ENCODE measurements at regions not wholly inside any gene's neighbourhood (a gene's known extent, or its start where the extent isn't known, plus 50 kb on each side); places are given as distances from the start of the nearest gene placed in this dataset.
"Not testable (repeated sequence)": the region's sequence is repeated elsewhere in the genome, so short reads cannot be mapped to it uniquely, and the experiment has no call there.

- Mint-ChIP-seq H3K4me1 (ENCODE audit: low read depth) (no peaks in the 10 kb centered on the region), H3K27me3 (peaks cover 19% of the 10 kb centered on the region), H3K4me3 (no peak overlapping the region), H3K9me3 (no peaks in the 10 kb centered on the region), H3K27ac (no peak overlapping the region), H3K36me3 (ENCODE audit: low read depth) (no peaks in the 10 kb centered on the region)
- intact Hi-C loops (cut with micrococcal nuclease), result no loop called here
These were observed 106.8 kb upstream of the IGF1R start for GRCh38 chr15:98541519-98541918.

DNA sequence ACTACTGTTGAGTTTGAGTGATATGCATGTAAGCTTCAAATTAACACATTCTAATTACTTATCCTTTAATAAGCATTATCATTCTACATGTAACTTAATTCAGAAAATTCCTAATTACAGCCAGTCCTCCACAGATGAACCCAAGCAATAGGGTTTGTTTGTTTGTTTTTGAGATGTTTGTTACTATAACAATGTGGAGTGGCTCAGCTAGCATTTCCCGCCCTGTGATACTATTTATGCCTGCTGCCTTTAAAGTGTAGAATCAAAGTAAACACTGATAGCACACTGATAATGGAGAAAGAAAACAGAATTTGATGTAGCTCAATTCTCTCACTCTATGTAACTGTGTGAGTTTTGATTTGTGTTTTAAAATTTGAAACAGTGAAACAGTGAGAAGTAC lies 105.1 kb upstream of the IGF1R start:
- H3K27me3 Mint-ChIP-seq, result peaks cover 32% of the 10 kb centered on the region
- no peaks in the 10 kb centered on the region for H3K36me3 Mint-ChIP-seq (ENCODE audit: low read depth)
- peaks cover 11% of the 10 kb centered on the region for H3K4me1 Mint-ChIP-seq (ENCODE audit: low read depth)
- H3K4me3 Mint-ChIP-seq, result no peak overlapping the region
- H3K9me3 Mint-ChIP-seq, result no peaks in the 10 kb centered on the region
- intact Hi-C loops (cut with micrococcal nuclease), result no loop called here
- H3K27ac Mint-ChIP-seq, result no peak overlapping the region

DNA sequence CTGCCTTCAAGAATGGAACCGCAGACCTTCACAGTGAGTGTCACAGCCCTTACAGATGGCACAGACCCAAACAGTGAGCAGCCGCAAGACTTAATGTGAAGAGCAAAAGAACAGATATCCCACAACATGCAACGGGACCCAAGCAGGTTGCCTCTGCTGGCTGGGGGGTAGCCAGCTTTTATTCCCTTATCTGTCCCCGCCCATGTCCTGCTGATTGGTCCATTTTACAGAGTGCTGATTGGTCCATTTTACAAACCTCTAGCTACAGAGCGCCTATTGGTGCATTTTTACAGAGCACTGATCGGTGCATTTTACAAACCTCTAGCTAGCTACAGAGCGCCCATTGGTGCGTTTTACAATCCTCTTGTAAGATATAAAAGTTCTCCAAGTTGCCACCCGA lies 102.0 kb upstream of the IGF1R start:
- no peak overlapping the region for H3K27ac Mint-ChIP-seq
- intact Hi-C loops (cut with micrococcal nuclease), result no loop called here
- H3K27me3 Mint-ChIP-seq, result peaks cover 45% of the 10 kb centered on the region
- H3K4me3 Mint-ChIP-seq, result no peak overlapping the region
- peaks cover 21% of the 10 kb centered on the region for H3K4me1 Mint-ChIP-seq (ENCODE audit: low read depth)
- H3K36me3 Mint-ChIP-seq (ENCODE audit: low read depth), result no peaks in the 10 kb centered on the region
- peaks cover 9% of the 10 kb centered on the region for H3K9me3 Mint-ChIP-seq

- peaks cover 21% of the 10 kb centered on the region for H3K4me1 Mint-ChIP-seq (ENCODE audit: low read depth)
- intact Hi-C loops (cut with micrococcal nuclease), result no loop called here
- no peak overlapping the region for H3K4me3 Mint-ChIP-seq
- H3K27me3 Mint-ChIP-seq, result peaks cover 45% of the 10 kb centered on the region
- no peaks in the 10 kb centered on the region for H3K36me3 Mint-ChIP-seq (ENCODE audit: low read depth)
- H3K27ac Mint-ChIP-seq, result no peak overlapping the region
- H3K9me3 Mint-ChIP-seq, result peaks cover 9% of the 10 kb centered on the region
These were observed 101.1 kb upstream of the IGF1R start for GRCh38 chr15:98547275-98547674.

GRCh38 chr15:98547741-98548138 lies 100.6 kb upstream of the IGF1R start:
- Mint-ChIP-seq H3K27me3 (peaks cover 45% of the 10 kb centered on the region), H3K36me3 (ENCODE audit: low read depth) (no peaks in the 10 kb centered on the region), H3K4me3 (peak overlapping the region; percentile 76), H3K9me3 (peaks cover 9% of the 10 kb centered on the region), H3K27ac (peak overlapping the region; percentile 19), H3K4me1 (ENCODE audit: low read depth) (peaks cover 21% of the 10 kb centered on the region)
- intact Hi-C loops (cut with micrococcal nuclease), result no loop called here

GRCh38 chr15:98548139-98548971 lies 100.0 kb upstream of the IGF1R start:
- no peaks in the 10 kb centered on the region for H3K36me3 Mint-ChIP-seq (ENCODE audit: low read depth)
- peaks cover 45% of the 10 kb centered on the region for H3K27me3 Mint-ChIP-seq
- peak overlapping the region; percentile 19 for H3K27ac Mint-ChIP-seq
- peaks cover 21% of the 10 kb centered on the region for H3K4me1 Mint-ChIP-seq (ENCODE audit: low read depth)
- peak overlapping the region; percentile 76 for H3K4me3 Mint-ChIP-seq
- intact Hi-C loops (cut with micrococcal nuclease), result no loop called here
- H3K9me3 Mint-ChIP-seq, result peaks cover 9% of the 10 kb centered on the region

DNA sequence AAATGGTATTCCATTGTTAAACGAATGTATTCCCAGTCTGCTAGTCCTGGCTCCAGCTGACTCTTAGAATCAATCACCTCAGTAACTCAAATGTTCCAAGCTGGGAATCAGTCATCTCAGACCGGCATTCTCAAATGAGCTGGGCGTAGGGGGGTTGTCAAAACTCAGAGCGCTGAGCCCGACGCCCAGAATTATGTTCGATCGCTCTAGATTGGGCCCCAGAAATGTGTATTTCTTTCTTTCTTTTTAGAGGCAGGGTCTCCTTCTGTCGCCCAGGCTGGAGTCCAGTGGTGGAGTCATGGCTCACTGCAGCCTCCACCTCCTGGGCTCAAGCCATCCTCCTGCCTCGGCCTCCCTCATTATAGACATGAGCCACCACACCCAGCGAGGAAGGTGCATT lies 99.3 kb upstream of the IGF1R start:
- Mint-ChIP-seq H3K27ac (no peak overlapping the region), H3K4me1 (ENCODE audit: low read depth) (peaks cover 21% of the 10 kb centered on the region), H3K36me3 (ENCODE audit: low read depth) (no peaks in the 10 kb centered on the region), H3K9me3 (peaks cover 9% of the 10 kb centered on the region), H3K4me3 (peak overlapping the region; percentile 76), H3K27me3 (peaks cover 45% of the 10 kb centered on the region)
- intact Hi-C loops (cut with micrococcal nuclease), result no loop called here

- no peaks in the 10 kb centered on the region for H3K36me3 Mint-ChIP-seq (ENCODE audit: low read depth)
- H3K27me3 Mint-ChIP-seq, result peaks cover 45% of the 10 kb centered on the region
- no peak overlapping the region for H3K4me3 Mint-ChIP-seq
- peaks cover 21% of the 10 kb centered on the region for H3K4me1 Mint-ChIP-seq (ENCODE audit: low read depth)
- intact Hi-C loops (cut with micrococcal nuclease), result no loop called here
- peaks cover 9% of the 10 kb centered on the region for H3K9me3 Mint-ChIP-seq
- no peak overlapping the region for H3K27ac Mint-ChIP-seq
These were observed 98.6 kb upstream of the IGF1R start for GRCh38 chr15:98549741-98550140.

DNA sequence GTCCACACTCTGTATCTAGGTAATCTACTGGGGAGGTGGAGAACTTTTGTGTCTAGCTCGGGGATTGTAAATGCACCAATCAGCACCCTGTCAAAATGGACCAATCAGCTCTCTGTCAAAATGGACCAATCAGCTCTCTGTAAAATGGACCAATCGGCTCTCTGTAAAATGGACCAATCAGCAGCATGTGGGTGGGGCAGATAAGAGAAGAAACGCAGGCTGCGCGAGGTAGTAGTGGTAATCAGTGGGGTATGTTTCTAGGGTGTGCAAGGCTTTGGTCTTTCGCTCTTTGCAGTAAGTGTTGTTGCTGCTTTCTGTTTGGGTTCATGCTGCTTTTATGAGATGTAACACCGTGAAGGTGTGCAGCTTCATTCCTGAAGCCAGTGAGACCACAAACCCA lies 98.0 kb upstream of the IGF1R start:
- H3K27ac Mint-ChIP-seq; intact Hi-C loops (cut with micrococcal nuclease); H3K36me3 Mint-ChIP-seq (ENCODE audit: low read depth); H3K4me3 Mint-ChIP-seq; H3K9me3 Mint-ChIP-seq: not testable (repeated sequence)
- Mint-ChIP-seq H3K4me1 (ENCODE audit: low read depth) (peaks cover 21% of the 10 kb centered on the region), H3K27me3 (peaks cover 45% of the 10 kb centered on the region)

DNA sequence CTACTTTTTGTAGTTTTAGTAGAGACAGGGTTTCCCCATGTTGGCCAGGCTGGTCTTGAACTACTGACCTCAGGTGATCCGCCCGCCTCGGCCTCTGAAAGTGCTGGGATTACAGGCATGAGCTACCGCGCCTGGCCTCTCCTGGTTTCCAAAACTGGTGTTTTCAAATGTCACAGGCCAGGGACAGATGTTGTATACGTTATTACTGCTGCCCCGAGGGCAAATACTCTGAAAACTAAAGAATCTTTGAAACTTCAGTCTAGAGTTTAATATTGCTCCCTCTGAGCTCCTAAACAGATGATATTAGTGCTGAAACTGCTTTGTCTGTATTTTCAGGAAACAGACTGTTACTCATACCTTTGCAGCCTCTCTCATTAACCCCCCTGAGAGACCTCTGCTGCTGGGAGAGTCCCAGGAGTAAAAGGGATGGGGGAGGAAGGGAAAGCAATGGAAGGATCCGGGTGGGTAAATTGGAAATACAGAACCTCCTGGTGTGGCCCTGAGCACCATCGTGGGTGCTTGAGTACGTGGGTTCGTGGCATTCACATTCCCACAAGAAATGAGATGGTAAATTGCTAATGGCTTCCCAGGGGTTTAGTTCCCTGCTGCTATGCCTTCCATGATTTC lies 96.3 kb upstream of the IGF1R start:
- intact Hi-C loops (cut with micrococcal nuclease), result no loop called here
- H3K27ac Mint-ChIP-seq, result no peak overlapping the region
- no peak overlapping the region for H3K4me3 Mint-ChIP-seq
- peaks cover 9% of the 10 kb centered on the region for H3K9me3 Mint-ChIP-seq
- peaks cover 21% of the 10 kb centered on the region for H3K4me1 Mint-ChIP-seq (ENCODE audit: low read depth)
- no peaks in the 10 kb centered on the region for H3K36me3 Mint-ChIP-seq (ENCODE audit: low read depth)
- peaks cover 33% of the 10 kb centered on the region for H3K27me3 Mint-ChIP-seq

DNA sequence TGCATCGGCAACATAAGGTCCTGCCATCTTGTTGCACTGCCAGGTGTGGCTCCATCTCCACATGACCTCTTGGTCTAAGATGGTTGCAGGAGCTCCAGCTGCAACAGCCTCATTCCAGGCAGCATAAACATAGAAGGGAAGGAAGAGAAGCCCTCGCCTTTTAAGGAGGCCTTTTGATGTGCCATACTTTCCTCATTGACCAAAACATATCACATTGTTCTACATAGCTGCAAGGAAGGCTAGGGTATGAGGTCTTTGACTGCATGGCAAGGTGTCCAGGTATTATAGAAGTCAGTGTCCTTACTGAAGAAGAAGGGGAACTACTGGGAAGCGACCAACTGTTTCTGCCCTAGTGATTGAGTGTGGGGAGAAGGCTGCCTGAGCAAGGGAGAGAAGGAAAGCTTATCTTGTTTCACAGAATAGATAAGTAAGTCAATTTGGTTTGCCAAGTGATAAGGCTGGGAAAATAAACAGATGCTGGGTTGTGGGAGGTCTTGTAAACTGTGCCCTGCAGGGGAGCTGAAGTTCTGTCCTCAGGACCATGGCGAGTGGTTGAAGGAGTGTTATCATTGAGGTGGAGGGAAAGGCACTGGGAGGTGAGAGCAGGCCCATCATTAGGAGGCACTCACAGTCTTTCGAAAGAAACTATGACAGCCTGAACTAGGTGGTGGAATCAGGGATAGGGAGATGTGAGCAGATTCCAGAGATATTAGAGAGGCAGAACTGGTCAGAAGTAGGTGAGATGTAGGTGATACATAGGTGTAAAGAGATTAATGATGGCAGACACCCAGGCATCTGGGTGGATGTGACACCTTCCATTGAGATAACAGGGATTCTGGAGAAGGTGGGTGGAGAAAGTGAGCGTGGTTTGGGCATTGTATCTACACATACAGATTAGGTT lies 93.8 kb upstream of the IGF1R start:
- H3K36me3 Mint-ChIP-seq (ENCODE audit: low read depth), result no peaks in the 10 kb centered on the region
- H3K4me1 Mint-ChIP-seq (ENCODE audit: low read depth), result no peaks in the 10 kb centered on the region

GRCh38 chr15:98555173-98555515 lies 93.2 kb upstream of the IGF1R start:
- H3K9me3 Mint-ChIP-seq, result peaks cover 6% of the 10 kb centered on the region
- intact Hi-C loops (cut with micrococcal nuclease), result no loop called here
- no peaks in the 10 kb centered on the region for H3K4me1 Mint-ChIP-seq (ENCODE audit: low read depth)
- H3K27ac Mint-ChIP-seq, result no peak overlapping the region
- H3K27me3 Mint-ChIP-seq, result peaks cover 8% of the 10 kb centered on the region
- H3K36me3 Mint-ChIP-seq (ENCODE audit: low read depth), result no peaks in the 10 kb centered on the region
- H3K4me3 Mint-ChIP-seq, result no peak overlapping the region

More for the DNA sequence above, 93.8 kb upstream of the IGF1R start:
- peaks cover 9% of the 10 kb centered on the region for H3K9me3 Mint-ChIP-seq
- peaks cover 12% of the 10 kb centered on the region for H3K27me3 Mint-ChIP-seq
- H3K27ac Mint-ChIP-seq, result no peak overlapping the region
- no peak overlapping the region for H3K4me3 Mint-ChIP-seq
- intact Hi-C loops (cut with micrococcal nuclease), result no loop called here

DNA sequence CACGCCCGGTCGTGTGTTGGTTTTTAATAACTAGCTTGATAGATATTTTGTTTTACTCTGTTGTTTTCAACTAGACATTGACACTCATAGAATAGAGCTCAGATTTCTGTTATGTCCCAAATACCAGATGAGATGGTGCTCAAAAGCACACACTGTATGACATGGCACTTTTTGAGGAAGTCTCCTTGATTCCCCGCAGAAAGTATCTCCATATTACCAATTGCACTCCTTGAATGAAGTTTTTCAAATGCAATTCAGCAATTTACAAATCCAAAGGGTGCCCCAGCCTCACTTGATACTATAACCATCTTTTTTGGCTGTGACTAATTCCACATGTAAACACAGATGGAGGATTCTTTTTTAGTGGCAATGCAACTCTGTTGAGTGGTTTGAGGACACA lies 92.0 kb upstream of the IGF1R start:
- Mint-ChIP-seq H3K36me3 (ENCODE audit: low read depth) (no peaks in the 10 kb centered on the region), H3K9me3 (no peaks in the 10 kb centered on the region), H3K4me1 (ENCODE audit: low read depth) (no peaks in the 10 kb centered on the region), H3K27ac (no peak overlapping the region), H3K27me3 (peaks cover 5% of the 10 kb centered on the region), H3K4me3 (no peak overlapping the region)
- intact Hi-C loops (cut with micrococcal nuclease), result no loop called here

DNA sequence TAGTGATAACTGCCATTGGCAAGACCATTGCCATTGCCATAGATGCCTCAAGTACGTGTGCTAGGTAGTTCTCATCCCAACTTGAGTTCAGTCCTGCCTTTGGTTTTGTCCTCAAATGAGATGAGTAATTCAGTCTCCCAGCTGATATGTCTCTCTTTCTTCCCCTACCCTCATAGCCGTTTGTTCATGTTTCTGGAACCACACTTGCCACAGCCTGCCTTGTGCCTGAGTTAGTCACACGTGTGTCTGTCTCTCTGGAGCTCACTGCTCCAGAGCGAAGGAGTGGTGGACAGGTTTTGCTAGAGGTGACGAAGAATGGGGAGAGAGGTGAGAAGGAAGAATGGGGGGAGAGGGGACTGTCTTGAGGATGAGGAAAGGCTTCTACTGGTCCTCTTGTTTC lies 88.0 kb upstream of the IGF1R start:
- peaks cover 5% of the 10 kb centered on the region for H3K27me3 Mint-ChIP-seq
- H3K36me3 Mint-ChIP-seq (ENCODE audit: low read depth), result no peaks in the 10 kb centered on the region
- intact Hi-C loops (cut with micrococcal nuclease), result no loop called here
- no peak overlapping the region for H3K4me3 Mint-ChIP-seq
- H3K9me3 Mint-ChIP-seq, result no peaks in the 10 kb centered on the region
- no peak overlapping the region for H3K27ac Mint-ChIP-seq
- no peaks in the 10 kb centered on the region for H3K4me1 Mint-ChIP-seq (ENCODE audit: low read depth)
